GM12878 (cell line): ENCODE measurements at regions not wholly inside any gene's neighbourhood (a gene's known extent, or its start where the extent isn't known, plus 50 kb on each side); places are given as distances from the start of the nearest gene placed in this dataset.

Source experiments
- CTCF ChIP-seq, 3 experiments: IDR thresholded peaks in 2 of 3; conservative IDR thresholded peaks in 1 of 3; 2 replicates each; pipeline ENCODE4 v1.5.1; 2011; ENCODE audit warnings: low read depth in 3 of 3, low read length in 3 of 3, mild to moderate bottlenecking in 3 of 3, control low read depth in 2 of 3, moderate library complexity in 2 of 3, inconsistent platforms in 1 of 3, mixed read lengths in 1 of 3; ENCODE audit not compliant: control insufficient read depth in 2 of 3, insufficient read depth in 1 of 3; ENCODE audit errors: extremely low read depth in 1 of 3
- EZH2 ChIP-seq: IDR thresholded peaks from 2 replicates; pipeline ENCODE4 v1.6.1; 2012; ENCODE audit warnings: low read depth, mild to moderate bottlenecking, control low read depth, inconsistent platforms, low read length, borderline replicate concordance; ENCODE audit not compliant: control insufficient read depth
- GATAD2B ChIP-seq: fragments of 450-650 bp; conservative IDR thresholded peaks from 2 replicates; pipeline ENCODE4 v1.6.1; 2017; ENCODE audit warnings: low read depth, mild to moderate bottlenecking, moderate library complexity
- KDM1A ChIP-seq: fragments of 200-600 bp; sonication (generic); IDR thresholded peaks from 2 replicates; pipeline ENCODE4 v1.6.1; 2016; ENCODE audit warnings: borderline replicate concordance
- MAX ChIP-seq: IDR thresholded peaks from 2 replicates; pipeline ENCODE4 v1.6.1; 2012; ENCODE audit warnings: low read depth, low read length, improper control_type of control experiment
- MXI1 ChIP-seq: fragments of 150-350 bp; IDR thresholded peaks from 2 replicates; pipeline ENCODE4 v1.6.1; 2011; ENCODE audit warnings: low read depth, mild to moderate bottlenecking, inconsistent platforms, low read length, improper control_type of control experiment
- MYB ChIP-seq: fragments of 150-350 bp; IDR thresholded peaks from 2 replicates; pipeline ENCODE4 v1.6.1; 2014; ENCODE audit warnings: mild to moderate bottlenecking, low read depth, low read length, borderline replicate concordance
- RAD21 ChIP-seq: IDR thresholded peaks from 2 replicates; pipeline ENCODE4 v1.6.1; 2011; ENCODE audit warnings: mild to moderate bottlenecking, low read depth, low read length, moderate library complexity; ENCODE audit not compliant: insufficient read depth
- RFX5 ChIP-seq: IDR thresholded peaks from 2 replicates; pipeline ENCODE4 v1.6.1; 2011; ENCODE audit warnings: low read depth, low read length, improper control_type of control experiment
- SIX5 ChIP-seq: IDR thresholded peaks from 2 replicates; pipeline ENCODE4 v1.6.1; 2011; ENCODE audit warnings: mild to moderate bottlenecking, low read depth, low read length, moderate library complexity; ENCODE audit not compliant: severe bottlenecking
- SMAD1 ChIP-seq: fragments of 450-650 bp; IDR thresholded peaks from 2 replicates; pipeline ENCODE4 v1.6.1; 2018; ENCODE audit warnings: mild to moderate bottlenecking, low read depth; ENCODE audit not compliant: partially characterized antibody
- SRF ChIP-seq, 2 experiments: IDR thresholded peaks; 2 replicates each; pipeline ENCODE4 v1.6.1; 2011; ENCODE audit warnings: low read depth in 2 of 2, low read length in 2 of 2, mild to moderate bottlenecking in 1 of 2, moderate library complexity in 1 of 2
- USF2 ChIP-seq: IDR thresholded peaks from 2 replicates; pipeline ENCODE4 v1.6.1; 2011; ENCODE audit warnings: low read depth, low read length, improper control_type of control experiment, borderline replicate concordance
- TF ChIP-seq, protein P1 (sequence below): fragments of 450-650 bp; formaldehyde crosslinking; IDR thresholded peaks from 2 replicates; pipeline ENCODE4 v1.4.0; 2020; ENCODE audit warnings: mild to moderate bottlenecking, moderate library complexity

GRCh38 chr11:115919341-115920091, 415.3 kb upstream of the CADM1 start:
- TF ChIP-seq SMAD1 (peak; percentile 74), RFX5 (no peak; the same call in 1 of the 2 replicates), MXI1 (peak; percentile 54; the same call in 1 of the 2 replicates), SRF (IDR thresholded peaks at IDR 0.05; ENCODE audit: low read depth in 2 of 2, low read length in 2 of 2) (0 out of 4 replicates have a peak, but pooled peaks of 1 of the 2 experiments have one; percentile 64), CTCF (IDR thresholded peaks at IDR 0.05 in 2 of 3, conservative IDR thresholded peaks at IDR 0.05 in 1 of 3; ENCODE audit: control insufficient read depth in 2 of 3, extremely low read depth in 1 of 3, insufficient read depth in 1 of 3, low read depth in 3 of 3, low read length in 3 of 3) (no peak), GATAD2B (no peak; the same call in none of the 2 replicates), KDM1A (no peak), USF2 (no peak), RAD21 (peak; percentile 12; the same call in 1 of the 2 replicates), EZH2 (no peak), MYB (no peak), MAX (peak; percentile 68; the same call in 1 of the 2 replicates), SIX5 (no peak)
- TF ChIP-seq, protein P1, sequence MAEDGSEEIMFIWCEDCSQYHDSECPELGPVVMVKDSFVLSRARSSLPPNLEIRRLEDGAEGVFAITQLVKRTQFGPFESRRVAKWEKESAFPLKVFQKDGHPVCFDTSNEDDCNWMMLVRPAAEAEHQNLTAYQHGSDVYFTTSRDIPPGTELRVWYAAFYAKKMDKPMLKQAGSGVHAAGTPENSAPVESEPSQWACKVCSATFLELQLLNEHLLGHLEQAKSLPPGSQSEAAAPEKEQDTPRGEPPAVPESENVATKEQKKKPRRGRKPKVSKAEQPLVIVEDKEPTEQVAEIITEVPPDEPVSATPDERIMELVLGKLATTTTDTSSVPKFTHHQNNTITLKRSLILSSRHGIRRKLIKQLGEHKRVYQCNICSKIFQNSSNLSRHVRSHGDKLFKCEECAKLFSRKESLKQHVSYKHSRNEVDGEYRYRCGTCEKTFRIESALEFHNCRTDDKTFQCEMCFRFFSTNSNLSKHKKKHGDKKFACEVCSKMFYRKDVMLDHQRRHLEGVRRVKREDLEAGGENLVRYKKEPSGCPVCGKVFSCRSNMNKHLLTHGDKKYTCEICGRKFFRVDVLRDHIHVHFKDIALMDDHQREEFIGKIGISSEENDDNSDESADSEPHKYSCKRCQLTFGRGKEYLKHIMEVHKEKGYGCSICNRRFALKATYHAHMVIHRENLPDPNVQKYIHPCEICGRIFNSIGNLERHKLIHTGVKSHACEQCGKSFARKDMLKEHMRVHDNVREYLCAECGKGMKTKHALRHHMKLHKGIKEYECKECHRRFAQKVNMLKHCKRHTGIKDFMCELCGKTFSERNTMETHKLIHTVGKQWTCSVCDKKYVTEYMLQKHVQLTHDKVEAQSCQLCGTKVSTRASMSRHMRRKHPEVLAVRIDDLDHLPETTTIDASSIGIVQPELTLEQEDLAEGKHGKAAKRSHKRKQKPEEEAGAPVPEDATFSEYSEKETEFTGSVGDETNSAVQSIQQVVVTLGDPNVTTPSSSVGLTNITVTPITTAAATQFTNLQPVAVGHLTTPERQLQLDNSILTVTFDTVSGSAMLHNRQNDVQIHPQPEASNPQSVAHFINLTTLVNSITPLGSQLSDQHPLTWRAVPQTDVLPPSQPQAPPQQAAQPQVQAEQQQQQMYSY (CRISPR knock-in tag): no peak
